Body of pancreas (tissue), 4 donors: ENCODE measurements at regions not wholly inside any gene's neighbourhood (a gene's known extent, or its start where the extent isn't known, plus 50 kb on each side); places are given as distances from the start of the nearest gene placed in this dataset.

Experiments used
- ATAC-seq: fragments of 150-250 bp; one replicate; pipeline ENCODE4 v1.9.1; 2016
- DNase-seq, 4 donors: peaks; one replicate each; pipeline ENCODE4 v3.0.0-alpha.2; 2019
- H3K27ac ChIP-seq, 4 donors: fragments of 200-600 bp; sonication (generic); 1 replicate in 3 of 4; 2 replicates in 1 of 4; pipeline versions ENCODE4 v1.5.1 to v1.6.1; 2016 to 2019; ENCODE audit warnings: mild to moderate bottlenecking in 1 of 4, mixed read lengths in 1 of 4, moderate library complexity in 1 of 4
- H3K27me3 ChIP-seq, 2 donors: fragments of 200-600 bp; sonication (generic); one replicate each; pipeline ENCODE4 v1.6.0; 2016; ENCODE audit warnings: mild to moderate bottlenecking in 1 of 2
- H3K36me3 ChIP-seq, 2 donors: fragments of 200-600 bp; sonication (generic); replicated peaks in 1 of 2; 2 replicates each; pipeline ENCODE4 v1.5.1; 2016; ENCODE audit warnings: low read depth in 2 of 2; ENCODE audit not compliant: insufficient read depth in 1 of 2
- H3K4me1 ChIP-seq: fragments of 200-600 bp; sonication (generic); one replicate; pipeline ENCODE4 v1.6.0; 2016
- H3K4me3 ChIP-seq, 2 donors: fragments of 200-600 bp; sonication (generic); 1 replicate in 1 of 2; 2 replicates in 1 of 2; pipeline ENCODE4 v1.5.1; 2016 to 2019
- H3K9me3 ChIP-seq, 3 donors: fragments of 200-600 bp; sonication (generic); 1 replicate in 2 of 3; 2 replicates in 1 of 3; pipeline ENCODE4 v1.5.1; 2016
- POLR2A ChIP-seq, 3 donors: fragments of 450-650 bp; IDR thresholded peaks; one replicate each; pipeline ENCODE4 v1.6.1; 2016; ENCODE audit warnings: antibody characterized with exemption in 3 of 3, mild to moderate bottlenecking in 2 of 3
- WGBS, 2 donors: methylation state at CpG; one replicate each; pipeline ENCODE4 v1.1.5; 2017; 5-methylcytosine and 5-hydroxymethylcytosine counted together
- intact Hi-C: fragments of 100-400 bp; cut with DNase I; formaldehyde crosslinking; loops from one replicate; pipeline ENCODE4 v1.15.1; 2023
- TF ChIP-seq, protein P1 (sequence below), 7 experiments: fragments of 450-650 bp in 4 of 7; fragments of 200-600 bp in 3 of 7; sonication (generic) in 3 of 7; IDR thresholded peaks; one replicate each; pipeline ENCODE4 v1.5.1; 2016 to 2019; ENCODE audit warnings: antibody characterized with exemption in 7 of 7

DNA sequence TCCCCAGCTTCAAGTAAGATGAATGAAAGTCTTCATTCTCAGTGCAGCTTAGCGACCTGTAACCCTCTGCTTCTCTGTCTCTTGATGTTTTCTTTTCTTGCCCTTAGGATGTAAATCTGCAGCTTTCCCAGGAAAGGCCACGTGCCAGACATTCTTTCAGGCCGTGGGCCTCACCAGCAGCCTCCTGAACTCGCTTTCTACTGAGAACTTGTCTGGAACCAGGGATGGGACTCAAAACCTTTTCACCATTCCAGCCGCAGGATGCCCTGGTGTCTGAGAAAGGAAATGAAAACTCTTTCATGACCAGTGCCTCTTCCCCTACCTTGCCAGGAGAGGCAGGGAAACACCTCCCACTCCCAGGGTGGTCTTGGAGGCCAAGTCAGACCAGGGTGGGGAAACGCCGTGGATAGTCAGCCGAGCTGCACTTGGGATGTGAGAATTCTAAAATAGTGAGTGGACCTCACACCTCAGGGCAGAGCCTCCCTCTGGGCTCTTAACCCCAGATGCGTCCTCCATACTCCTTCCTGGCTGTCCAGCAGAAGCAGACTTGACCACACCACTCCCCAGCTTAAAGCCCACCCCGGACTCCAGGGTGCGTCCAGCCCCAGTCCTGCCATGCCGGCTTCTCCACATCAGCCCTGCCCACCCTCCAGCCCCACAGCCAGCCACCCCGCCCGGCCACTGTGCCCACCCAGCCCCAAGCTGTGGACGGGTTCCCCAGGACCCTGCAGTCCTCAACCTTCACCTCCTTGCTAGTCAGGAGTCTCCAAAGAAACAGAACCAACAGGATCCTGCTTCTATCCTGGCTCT, 115.5 kb downstream of the TWIST2 start:
- Histone ChIP-seq H3K27ac (no peak overlapping the region), H3K4me1 (no peaks in the 10 kb centered on the region), H3K36me3 (no peaks in the 10 kb centered on the region), H3K9me3 (no peaks in the 10 kb centered on the region), H3K4me3 (no peak overlapping the region), H3K27me3 (no peaks in the 10 kb centered on the region)
- WGBS, 2 donors: 50% methylated on average over 7 to 13 of the region's 15 CpGs
- no peak for TF ChIP-seq POLR2A (IDR thresholded peaks at IDR 0.05)
- TF ChIP-seq, protein P1, sequence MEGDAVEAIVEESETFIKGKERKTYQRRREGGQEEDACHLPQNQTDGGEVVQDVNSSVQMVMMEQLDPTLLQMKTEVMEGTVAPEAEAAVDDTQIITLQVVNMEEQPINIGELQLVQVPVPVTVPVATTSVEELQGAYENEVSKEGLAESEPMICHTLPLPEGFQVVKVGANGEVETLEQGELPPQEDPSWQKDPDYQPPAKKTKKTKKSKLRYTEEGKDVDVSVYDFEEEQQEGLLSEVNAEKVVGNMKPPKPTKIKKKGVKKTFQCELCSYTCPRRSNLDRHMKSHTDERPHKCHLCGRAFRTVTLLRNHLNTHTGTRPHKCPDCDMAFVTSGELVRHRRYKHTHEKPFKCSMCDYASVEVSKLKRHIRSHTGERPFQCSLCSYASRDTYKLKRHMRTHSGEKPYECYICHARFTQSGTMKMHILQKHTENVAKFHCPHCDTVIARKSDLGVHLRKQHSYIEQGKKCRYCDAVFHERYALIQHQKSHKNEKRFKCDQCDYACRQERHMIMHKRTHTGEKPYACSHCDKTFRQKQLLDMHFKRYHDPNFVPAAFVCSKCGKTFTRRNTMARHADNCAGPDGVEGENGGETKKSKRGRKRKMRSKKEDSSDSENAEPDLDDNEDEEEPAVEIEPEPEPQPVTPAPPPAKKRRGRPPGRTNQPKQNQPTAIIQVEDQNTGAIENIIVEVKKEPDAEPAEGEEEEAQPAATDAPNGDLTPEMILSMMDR (IDR thresholded peaks at IDR 0.05): no peak
- intact Hi-C loops: no loop called here
- ATAC-seq (no peak), DNase-seq (no peak)

DNA sequence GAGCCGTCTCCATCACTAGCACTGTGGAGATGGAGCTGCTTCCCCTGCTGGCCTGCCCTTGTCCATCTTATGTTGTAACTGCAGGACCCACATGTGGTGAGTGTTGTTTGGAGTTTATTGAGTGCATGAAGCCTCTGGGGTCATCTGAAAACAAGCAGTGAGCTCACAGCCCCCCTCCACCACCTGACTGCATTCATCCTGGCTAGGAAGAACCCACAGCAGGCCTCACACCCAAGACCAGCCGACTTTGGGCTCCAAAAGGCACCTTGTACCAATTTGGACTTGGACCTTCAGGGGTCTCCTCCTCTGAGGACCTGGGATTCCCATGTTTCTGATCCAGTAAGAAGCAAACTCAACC, 116.1 kb downstream of the TWIST2 start:
- no peaks in the 10 kb centered on the region for H3K4me1 ChIP-seq
- H3K36me3 ChIP-seq: no peaks in the 10 kb centered on the region
- no peak for DNase-seq
- intact Hi-C loops: no loop called here
- no peak for ATAC-seq
- H3K9me3 ChIP-seq: no peaks in the 10 kb centered on the region
- no peak for TF ChIP-seq POLR2A (IDR thresholded peaks at IDR 0.05)
- TF ChIP-seq, protein P1 (IDR thresholded peaks at IDR 0.05): no peak
- H3K4me3 ChIP-seq: no peak overlapping the region
- WGBS, 2 donors: 22 to 38% methylated on average over 1 to 2 of the region's 2 CpGs
- H3K27me3 ChIP-seq: no peaks in the 10 kb centered on the region
- H3K27ac ChIP-seq: no peak overlapping the region

DNA sequence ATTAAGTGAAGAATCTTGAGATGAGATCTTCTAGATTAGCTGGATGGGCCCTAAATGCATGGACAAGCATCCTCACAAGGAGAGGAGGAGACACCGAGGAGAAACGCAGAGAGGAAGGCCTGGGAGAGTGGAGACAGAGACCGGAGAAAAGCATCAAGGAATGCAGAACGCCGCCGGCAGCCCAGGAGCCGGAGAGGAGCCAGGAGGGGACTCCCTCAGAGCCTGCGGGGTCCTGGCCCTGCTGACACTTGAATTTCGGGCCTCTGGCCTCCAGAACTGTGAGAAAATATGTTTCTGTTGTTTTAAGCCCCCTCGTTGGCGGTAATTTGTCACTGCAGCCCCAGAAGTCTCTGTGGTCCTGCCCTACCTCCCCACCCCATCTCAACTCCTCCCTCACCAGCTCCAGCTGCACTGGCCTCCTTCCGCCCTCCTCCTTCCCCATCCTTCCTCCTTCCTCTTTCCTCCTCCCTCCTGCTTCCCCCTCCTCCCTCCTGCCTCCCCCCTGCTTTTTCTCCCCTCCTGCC, 116.7 kb downstream of the TWIST2 start:
- no peak for DNase-seq
- Histone ChIP-seq H3K36me3 (no peaks in the 10 kb centered on the region), H3K4me3 (no peak overlapping the region), H3K27me3 (no peaks in the 10 kb centered on the region), H3K27ac (no peak overlapping the region), H3K4me1 (no peaks in the 10 kb centered on the region), H3K9me3 (no peaks in the 10 kb centered on the region)
- TF ChIP-seq POLR2A (IDR thresholded peaks at IDR 0.05): no peak
- TF ChIP-seq, protein P1 (IDR thresholded peaks at IDR 0.05): no peak
- intact Hi-C loops: no loop called here
- 56 to 59% methylated on average over 12 of the region's 12 CpGs for WGBS, 2 donors
- ATAC-seq: no peak

DNA sequence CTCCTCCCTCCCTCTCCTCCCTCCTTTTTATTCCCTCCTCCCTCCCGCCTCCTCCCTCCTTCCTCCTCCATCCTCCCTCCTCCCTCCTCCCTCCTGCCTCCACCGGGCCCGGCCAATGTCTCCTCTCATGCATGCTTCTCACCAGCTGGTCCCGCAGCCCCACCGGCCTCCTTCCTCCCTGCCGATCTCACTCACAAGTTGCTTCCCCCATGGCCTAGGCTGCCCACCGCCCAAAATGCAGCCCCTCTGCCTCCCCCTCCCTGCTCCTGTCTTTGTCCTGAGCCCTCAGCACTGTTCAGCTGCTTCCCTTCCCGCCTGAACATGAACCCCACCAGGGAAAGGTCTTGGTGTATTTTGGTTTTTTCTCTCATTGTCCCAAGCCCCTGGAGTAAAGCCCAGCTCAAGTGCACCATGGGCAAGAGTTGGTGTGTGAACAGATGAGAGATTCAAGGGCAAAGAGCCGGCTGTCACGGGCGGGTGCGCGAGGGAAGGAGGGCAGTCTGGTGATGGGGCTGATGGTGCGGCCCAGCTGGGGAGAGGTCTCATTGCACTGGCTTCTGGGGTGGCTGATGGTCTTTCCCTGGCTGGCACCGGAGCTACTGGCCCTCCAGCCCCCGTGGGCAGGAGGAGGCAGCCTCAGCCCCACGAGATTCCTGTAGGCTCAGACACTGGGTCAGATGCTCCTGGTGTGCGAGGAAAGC, 117.6 kb downstream of the TWIST2 start:
- Histone ChIP-seq H3K36me3 (no peaks in the 10 kb centered on the region), H3K27ac (no peak overlapping the region), H3K4me1 (no peaks in the 10 kb centered on the region), H3K9me3 (no peaks in the 10 kb centered on the region), H3K27me3 (no peaks in the 10 kb centered on the region), H3K4me3 (no peak overlapping the region)
- ATAC-seq (no peak), DNase-seq (no peak)
- no peak for TF ChIP-seq POLR2A (IDR thresholded peaks at IDR 0.05)
- TF ChIP-seq, protein P1 (IDR thresholded peaks at IDR 0.05): no peak
- intact Hi-C loops: no loop called here
- 51 to 70% methylated on average over 14 to 18 of the region's 18 CpGs for WGBS, 2 donors
